GM21786 (cell line): ENCODE measurements at regions not wholly inside any gene's neighbourhood (a gene's known extent, or its start where the extent isn't known, plus 50 kb on each side); places are given as distances from the start of the nearest gene placed in this dataset.

Source experiments
- ATAC-seq: cut with Tn5 transposase; IDR thresholded peaks from one replicate; pipeline ENCODE4 v1.9.1; 2021; ENCODE audit not compliant: unreplicated experiment

DNA sequence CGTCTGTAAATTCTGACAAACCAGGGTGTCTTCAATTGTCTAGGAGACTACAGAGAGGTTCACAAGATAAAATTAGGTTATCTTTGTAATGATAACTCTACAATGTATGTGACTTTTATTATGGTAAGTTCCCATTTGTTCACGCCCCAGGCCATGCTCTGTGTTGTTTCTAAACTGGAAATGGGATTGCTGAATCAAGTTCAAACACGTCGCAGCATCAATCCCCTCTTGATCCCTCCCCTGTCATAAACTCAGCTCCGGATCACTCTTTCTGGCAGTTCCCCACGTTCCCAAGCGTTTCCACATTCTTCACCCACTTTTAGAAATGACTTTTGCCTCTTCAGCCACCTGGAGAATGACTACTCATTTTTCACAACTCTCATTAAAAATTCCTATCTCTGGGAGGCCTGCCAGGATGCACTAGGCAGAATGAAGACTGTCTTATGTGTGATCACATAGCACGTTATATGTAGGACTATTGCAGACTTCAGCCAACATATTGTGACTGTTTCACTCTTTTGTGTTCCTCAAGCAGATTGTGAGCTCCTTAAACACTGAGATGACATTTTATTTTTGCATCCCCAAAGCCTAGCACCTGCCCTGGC, 1124.2 kb upstream of the WWC1 start:
- no peak for ATAC-seq

DNA sequence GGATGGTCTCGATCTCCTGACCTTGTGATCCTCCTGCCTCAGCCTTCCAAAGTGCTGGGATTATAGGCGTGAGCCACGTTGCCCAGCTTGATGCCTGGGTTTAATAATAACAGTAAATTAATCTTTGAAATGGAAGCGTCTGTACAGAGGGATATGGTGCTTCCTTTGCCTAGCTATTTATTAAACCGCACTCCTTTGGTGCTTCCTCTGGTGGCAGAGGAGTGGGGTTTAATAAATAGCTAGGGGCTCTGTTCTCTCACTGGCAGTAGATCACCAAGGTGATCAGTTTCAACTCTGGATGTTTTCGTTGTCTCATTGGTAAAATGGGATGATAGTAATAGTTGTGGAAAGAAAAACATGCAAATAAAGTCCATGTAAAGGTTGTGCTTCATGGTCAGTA, 1122.5 kb upstream of the WWC1 start:
- ATAC-seq = no peak

- no peak for ATAC-seq
These were observed 1120.4 kb upstream of the WWC1 start for GRCh38 chr5:167171056-167171455.

DNA sequence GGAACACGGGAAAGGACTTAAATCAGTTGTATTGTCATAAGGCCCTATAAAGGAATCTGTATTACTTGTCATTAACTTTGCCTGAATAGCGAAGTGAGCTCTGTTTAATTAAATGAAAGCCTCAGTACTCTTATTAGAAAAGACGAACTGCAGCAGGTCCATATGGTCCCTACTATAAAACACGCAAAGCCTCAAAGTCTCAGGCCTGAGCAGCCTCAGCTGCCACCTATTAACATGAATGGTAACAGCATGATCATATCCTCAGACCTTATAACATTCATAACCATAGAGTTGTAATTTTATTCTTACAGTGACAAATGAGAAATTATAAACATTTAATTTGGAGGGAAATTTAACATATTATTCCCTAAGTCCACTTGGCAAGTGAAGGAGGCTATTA, 1113.7 kb upstream of the WWC1 start:
- ATAC-seq = no peak

DNA sequence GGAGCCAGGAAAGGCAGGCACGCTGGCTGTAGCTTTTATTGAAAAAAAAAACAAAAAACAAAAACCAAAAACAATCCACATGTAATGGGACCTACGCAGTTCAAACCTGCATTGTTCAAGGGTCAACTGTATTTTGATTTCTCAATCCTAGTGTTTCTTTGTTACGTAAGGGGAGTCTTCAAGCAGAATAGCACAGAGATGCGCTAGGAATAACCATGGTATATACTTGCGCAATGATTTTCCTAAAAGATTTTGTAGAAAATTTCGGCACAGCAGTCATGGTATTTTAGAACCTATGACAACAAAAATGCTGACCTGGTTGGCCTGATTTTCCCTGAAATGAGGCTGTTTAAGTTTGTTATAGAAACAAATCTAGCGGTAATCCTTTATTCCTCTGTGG, 1110.5 kb upstream of the WWC1 start:
- no peak for ATAC-seq

DNA sequence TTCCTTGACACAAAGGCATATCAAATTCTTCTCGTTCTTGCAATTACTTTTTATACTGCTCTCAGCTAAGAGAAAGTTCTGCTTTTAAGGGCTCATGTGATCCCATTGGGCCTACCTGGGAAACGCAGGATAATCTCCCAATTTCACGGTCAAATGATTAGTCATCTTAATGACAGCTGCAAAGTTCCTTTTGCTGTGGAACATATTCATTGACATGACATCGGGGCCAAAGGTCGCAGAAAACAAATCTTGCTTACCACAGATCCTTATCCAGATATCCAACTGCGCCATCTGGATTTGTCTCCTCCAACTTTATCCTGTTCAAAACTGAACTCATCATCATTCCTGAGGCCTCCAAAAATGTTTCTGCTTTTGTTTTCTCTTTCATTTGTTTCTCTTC, 1085.6 kb upstream of the WWC1 start:
- no peak for ATAC-seq

- ATAC-seq = no peak
These were observed 1084.4 kb upstream of the WWC1 start for GRCh38 chr5:167207081-167207480.

DNA sequence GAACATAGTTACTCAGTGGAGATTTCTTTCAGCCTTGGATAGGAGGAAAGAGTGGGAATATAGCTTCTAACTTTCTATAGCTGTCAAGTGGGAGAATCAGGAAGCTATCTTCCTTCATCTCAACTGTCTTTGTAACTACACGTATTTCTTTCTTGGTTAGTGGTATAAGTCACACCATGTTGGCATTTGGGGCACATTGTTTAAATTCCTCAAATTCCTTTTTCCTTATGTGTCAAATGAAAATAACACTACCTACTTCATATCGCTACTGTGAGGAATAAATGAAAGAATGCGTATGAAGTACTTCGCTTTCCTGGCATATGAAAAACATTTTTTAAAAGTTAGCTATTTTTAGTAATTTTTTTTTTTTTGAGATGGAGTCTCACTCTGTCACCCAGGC, 1082.5 kb upstream of the WWC1 start:
- no peak for ATAC-seq

DNA sequence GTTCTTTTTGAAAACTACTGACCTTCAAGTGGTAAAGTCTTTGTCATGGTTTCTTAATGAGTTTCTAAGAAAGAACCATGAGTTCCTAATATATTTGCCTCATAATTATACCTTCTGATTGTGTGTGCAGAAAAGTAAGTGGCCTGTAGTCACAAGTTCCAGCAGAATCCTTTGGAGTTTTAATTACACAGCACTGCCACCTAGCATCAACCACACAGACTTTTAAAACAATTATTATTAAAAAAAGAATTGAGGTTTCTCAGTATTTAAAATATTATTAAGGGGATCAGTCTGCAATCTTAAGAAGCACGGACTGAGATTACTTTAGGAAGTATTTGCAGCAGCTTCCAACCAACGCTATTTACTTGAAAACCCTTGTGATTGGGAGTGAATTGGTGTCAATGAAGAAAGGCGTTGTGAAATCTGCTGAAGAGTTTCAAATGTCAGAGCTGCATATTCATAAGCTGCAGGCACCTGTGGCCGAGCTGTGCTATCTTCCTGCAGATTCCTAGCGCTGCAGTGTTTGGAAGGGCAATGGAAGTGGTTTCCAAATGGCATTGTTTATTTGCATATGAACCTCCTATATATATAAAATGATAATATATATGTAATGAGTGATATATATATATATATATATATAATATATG, 1074.2 kb upstream of the WWC1 start:
- ATAC-seq = no peak

DNA sequence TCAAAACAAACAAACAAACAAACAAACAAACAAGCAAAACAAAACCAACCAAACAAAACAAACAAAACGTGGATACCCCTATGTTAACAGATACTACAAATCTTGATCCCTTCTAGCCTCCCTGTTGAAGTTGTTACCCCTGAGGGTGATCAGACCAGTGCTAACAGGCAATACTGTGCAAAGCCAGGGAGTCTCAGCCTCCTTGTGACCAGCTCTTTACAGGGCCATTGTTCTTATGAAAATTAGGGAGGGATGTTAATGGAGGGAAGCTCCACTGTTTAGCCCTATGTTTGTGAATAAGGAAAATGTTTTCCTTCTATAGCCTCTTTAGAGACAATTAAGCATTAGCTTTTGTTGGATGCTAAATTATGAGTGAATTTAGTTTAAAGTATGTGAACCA, 1072.1 kb upstream of the WWC1 start:
- ATAC-seq = no peak

- ATAC-seq = no peak
These were observed 1065.1 kb upstream of the WWC1 start for GRCh38 chr5:167226386-167226785.

DNA sequence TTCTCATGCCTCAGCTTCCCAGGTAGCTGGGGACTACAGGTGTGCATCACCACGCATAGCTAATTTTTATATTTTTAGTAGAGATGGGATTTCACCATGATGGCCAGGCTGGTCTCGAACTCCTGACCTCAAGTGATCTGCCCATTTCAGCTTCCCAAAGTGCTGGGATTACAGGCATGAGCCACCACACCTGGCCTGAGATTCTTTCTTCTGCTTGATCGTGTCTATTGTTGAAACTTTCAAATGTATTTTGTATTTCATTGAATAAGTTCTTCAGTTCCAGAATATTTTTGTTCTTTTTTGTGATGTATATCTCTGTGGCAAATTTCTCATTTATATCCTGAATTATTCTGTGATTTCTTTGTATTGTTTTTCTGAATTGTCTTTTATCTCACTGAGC, 1063.3 kb upstream of the WWC1 start:
- no peak for ATAC-seq

GRCh38 chr5:167229751-167230150, 1061.7 kb upstream of the WWC1 start:
- ATAC-seq = no peak

DNA sequence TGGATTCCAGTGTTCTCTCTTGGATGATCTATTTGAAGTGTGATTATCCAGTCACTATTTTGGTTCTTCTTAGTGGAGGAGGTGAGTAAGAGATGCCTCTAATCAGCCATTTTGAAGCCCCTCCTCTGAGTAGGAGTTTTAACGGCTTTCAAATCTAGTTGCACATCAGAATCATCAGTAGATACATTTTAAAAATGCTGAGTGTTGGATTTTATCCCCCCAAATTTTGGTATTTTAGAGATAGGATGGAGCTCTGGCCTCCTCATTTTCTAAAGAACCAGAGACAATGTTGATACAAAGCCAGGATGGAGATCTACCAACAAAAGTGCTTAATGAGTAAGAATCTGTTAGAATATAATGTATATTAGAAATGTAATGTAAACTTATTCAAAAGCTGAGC, 1061.0 kb upstream of the WWC1 start:
- ATAC-seq = no peak

DNA sequence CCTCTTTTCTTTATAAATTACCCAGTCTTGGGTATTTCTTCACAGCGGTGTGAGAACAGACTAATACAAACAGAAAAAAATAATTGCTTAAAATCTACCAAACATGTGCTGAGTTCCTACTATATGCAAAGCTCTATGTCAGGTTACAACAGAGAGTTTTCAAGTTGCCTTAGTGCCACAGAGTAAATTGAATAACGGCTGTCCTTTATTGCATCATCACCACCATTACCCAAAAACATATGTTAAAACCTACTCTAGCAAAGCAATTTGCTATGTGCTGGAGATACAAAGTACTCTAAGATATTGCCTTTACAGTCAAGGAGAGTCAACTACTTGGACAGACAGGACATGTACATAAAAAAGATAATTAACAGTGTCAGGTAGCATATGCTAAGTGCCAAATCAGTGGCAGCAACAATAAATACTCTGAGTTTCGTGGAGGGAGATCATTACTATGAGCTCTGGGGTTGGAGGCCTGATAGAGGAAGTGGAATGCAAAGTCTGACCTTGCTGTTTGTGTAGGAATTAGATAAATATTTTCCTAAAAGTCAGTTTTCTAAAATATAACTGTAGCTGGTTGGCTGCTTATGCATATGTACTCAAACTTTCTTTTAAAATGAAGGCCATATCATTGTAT, 1058.7 kb upstream of the WWC1 start:
- ATAC-seq = no peak

DNA sequence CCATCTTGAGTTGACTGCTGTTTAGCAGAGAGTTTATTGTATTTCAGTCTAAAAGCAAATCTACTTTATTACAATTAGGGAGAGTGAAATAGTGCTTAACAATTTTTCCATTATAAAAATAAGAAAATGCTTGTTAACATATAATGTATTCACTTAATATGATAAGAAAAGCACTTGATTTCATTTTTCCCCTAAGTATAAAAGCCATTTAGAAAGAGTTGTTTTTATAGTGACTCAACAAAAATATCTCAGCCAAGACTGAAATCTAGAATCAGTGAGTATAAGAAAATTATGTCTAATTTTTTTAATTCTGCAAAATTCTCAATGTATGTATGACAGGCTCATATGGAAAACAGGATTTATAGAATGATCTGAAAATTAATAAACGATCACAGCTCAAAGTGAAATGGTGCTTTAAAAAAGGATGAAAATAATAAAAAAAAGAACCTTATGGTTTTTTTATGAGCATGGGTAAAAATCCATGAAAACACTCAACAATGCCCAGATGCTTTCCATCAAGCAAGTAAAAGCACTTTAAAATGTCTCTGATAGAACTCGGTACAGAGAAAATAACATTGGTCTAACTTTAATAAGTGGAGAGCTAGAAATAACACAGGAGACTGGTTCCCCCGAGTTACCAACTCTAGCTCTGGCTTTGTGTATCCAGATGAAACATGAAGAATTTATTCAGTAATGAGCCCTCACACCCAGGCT, 1057.8 kb upstream of the WWC1 start:
- no peak for ATAC-seq

- no peak for ATAC-seq
These were observed 1049.9 kb upstream of the WWC1 start for GRCh38 chr5:167241436-167242067.

DNA sequence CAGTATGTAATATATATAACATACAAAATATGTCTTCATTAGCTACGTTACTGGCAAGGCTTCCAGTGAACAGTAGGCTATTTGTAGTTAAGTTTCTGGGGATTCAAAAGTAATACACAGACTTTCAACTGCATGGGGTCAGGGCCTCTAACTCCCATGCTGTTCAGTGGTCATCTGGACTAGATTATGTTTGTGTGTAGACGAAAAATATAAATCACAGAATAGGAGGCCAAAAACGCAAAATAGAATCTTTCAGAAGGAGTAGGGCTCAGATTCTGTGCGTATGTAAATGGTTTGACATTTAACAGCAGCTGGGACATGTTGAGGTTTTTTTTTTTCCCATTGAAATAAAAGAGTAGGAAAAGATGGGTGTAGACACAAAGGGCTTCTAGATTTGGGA, 1048.7 kb upstream of the WWC1 start:
- ATAC-seq = no peak

- ATAC-seq = no peak
These were observed 1048.0 kb upstream of the WWC1 start for GRCh38 chr5:167243463-167243862.

DNA sequence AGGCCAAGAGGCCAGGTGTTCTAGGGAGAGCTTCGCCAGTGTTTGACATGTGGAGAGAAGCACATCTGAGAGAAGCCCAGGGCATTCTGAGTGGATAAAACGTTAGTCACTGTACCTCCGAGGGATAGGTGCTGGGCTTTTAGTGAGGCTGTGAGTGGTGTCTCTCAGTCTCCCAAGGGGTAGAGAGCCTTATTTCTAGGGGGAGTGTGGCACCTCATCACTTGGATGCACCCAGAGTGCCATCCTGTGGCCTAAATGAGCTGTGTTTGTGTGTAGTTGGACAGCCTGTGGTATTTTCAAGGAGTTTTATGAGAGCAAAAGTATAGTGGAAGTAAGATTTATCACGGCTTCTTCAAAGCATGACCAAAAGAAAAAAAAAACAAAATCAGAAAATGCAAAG, 1046.9 kb upstream of the WWC1 start:
- ATAC-seq = no peak

GRCh38 chr5:167245868-167246267, 1045.6 kb upstream of the WWC1 start:
- no peak for ATAC-seq

DNA sequence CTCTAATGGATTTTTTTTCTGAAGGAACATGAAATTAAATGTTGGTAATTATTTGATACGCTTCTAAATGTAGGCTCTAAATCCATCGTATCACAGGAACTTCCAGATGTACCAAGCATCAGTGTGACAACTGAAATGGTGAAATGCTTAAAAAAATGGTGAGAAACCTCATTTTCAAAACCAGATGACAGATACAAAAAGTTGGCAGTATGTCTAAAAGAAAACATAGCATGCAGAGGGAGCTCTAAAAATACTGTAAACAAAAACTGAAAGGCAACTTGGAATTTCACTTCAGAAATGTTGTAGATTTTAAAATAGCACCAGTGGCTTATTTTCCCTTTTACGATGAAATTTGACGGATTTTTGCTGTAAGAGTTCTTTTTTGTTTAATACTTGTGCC, 1043.6 kb upstream of the WWC1 start:
- ATAC-seq = no peak
